ENCODE measurements at regions not wholly inside any gene's neighbourhood (a gene's known extent, or its start where the extent isn't known, plus 50 kb on each side); places are given as distances from the start of the nearest gene placed in this dataset.

DNA sequence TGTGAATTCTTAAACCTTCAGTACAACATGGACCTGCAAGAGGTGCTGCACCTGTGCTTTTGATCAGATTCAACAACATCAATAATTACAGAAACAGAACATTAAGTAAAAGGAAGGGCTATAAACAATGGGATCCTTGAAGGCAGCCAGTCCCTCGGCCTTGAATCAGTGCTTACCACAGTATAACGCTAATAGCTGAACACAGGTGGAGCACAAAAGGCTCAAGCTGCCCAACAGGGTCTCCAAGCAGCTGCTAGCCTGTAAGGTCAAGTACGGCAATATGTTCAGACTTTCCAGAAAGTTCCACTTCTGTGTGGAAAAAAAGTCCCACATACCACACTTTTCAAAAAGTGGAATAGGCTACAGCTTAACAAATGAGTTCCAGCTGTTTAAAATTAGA, 61.9 kb upstream of the ITGA1 start:
- DNase-seq (ENCODE audit: low read depth), result no peak

DNA sequence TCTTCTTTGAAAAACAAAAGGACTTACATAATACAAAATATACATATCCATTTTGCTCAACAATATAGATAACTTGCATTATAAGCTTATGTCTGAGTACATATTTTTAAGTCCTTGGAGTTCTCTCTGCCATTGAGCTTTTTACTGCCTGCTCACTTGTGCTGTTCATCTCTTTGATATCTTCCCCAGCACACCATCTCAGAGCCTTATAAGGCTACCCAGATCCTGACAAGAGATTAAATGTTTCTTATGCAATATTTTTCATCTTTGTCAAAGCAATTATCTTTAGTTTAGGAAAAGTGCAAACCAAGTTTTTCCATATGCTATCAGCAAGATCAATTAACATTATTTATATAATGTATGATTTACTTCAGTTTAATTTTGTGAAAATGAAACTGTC, 60.7 kb upstream of the ITGA1 start:
- DNase-seq (ENCODE audit: low read depth), result no peak

DNA sequence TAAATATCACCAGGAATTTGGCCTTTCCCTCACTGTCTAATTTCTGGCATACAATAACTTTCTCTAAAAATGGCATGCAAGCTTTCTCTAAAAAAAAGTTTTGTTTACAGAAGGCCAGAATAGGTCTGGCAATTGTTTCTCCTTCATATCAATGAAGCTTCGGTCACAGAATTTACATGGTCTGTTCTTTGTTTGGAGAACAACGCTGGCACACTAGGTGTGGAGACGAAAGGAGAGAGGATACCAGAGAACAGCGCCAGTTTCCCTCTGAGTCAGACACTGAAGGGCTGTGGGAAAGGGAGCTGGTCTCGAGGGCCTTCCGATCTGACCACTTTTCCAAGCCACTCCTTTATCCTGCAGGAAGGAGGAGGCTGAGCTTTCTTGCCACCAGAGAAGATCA, 60.1 kb upstream of the ITGA1 start:
- DNase-seq (ENCODE audit: low read depth), result no peak

DNA sequence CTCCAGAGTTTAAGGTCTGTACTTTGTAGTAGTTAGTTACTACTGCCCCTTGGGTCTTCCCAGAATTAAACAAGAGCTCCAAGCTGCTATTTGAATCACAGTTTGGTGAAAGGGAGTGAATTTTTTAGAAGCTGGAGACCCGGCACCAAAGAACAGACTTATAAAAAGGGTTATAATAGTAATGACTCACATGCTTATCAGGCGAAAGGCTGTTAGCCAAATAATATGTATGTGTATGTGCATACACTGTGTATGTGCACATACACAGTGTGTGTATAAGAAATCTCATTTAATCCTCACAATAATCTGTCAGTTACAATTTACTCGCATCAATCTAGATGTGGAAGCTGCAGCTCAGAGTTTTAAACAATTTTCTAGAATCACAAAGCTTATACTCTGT, 59.5 kb upstream of the ITGA1 start:
- no peak for DNase-seq (ENCODE audit: low read depth)

DNA sequence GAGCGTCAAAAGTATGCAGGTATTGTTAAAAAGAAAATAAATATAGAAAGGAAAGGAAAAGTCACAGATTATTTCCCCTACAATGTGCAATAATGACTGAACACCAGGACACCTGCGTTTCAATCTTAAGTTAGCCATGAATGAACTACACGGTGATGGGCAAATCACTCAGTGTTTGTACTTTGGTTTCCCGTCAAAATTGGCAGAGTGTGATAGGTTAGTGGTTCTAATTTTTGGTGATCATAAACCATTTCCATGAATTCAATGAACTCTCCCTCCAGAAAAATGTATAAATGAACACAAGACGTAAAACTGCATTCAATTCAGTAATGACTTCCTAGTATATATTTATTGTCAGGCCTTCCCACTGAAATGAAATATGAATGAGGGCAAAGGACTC, 59.0 kb upstream of the ITGA1 start:
- DNase-seq (ENCODE audit: low read depth), result no peak

DNA sequence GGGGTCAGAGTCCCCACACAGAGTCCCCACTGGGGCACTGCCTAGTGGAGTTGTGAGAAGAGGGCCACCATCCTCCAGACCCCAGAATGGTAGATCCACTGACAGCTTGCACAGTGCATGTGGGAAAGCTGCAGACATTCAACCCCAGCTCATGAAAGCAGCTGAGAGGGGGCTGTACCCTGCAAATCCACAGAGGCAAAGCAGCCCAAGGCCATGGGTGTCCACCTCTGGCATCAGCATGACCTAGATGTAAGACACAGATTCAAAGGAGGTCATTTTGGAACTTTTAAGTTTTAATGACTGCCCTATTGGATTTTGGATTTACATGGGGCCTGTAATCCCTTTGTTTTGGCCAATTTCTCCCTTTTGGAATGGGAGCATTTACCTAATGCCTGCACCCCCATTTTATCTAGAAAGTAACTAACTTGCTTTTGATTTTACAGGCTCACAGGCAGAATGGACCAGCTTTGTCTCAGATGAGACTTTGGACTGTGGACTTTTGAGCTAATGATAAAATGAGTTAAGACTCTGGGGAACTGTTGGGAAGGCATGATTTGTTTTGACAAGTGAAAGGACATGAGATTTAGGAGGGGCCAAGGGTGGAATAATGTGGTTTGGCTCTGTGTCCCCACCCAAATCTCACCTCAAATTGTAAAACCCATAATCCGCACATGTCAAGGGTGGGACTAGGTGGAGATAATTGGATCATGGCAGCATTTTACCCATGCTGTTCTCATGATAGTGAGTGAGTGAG, 56.3 kb upstream of the ITGA1 start:
- no peak for DNase-seq (ENCODE audit: low read depth)

DNA sequence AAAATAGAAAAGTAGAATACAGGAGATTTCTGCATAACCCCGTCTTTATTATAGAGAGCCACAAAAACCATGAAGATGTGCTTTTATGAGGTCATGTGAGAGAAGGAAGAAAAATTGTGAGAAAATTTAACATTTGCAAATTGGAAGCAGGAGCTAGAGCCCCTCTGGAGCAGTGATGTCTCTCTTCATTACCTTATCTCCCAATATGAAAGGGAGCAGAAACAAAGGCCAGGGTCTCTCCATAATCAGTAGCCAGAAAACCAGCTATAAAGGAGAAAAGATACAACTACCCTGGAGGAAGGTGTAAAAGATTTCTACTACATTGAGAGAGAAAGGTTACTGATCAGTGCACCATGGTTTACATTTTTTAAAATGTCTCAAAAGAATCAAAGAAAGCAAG, 53.2 kb upstream of the ITGA1 start:
- DNase-seq (ENCODE audit: low read depth), result no peak

DNA sequence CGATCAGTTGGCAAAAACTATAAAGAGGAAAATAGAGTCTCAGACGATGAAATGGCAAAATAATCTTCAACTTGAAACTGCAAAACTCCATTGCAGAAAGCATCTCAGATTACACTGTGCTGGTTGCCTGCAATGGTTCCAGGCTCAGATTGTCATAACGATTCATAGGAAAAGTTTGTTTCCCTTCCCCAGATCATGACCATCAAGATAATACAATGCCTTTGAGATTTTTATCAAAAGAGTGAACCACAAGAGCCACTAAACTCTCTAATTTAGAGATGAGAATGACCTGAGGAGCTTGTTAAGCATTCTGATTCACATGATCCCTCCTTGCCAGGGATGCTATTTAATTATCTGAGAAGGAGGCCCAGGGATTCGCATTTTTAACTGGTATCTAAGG, 52.6 kb upstream of the ITGA1 start:
- no peak for DNase-seq (ENCODE audit: low read depth)

Measured in HS-5 (cell line).